A673 (cell line): ENCODE measurements at regions not wholly inside any gene's neighbourhood (a gene's known extent, or its start where the extent isn't known, plus 50 kb on each side); places are given as distances from the start of the nearest gene placed in this dataset.

Source experiments
- BruUV-seq: library from RNA; stranded (reverse); fragments of 400-500 nt; replicated peaks from 2 replicates; lab custom pipeline; 2021; lab: Mats Ljungman, UMichigan
- CTCF ChIA-PET: fragments of 300-600 bp; sonication (Branson Sonifier 250); formaldehyde crosslinking; loops from one replicate; lab custom pipeline; 2022; ENCODE audit warnings: antibody characterized with exemption; lab: Charles Lee
- POLR2A ChIA-PET: fragments of 300-600 bp; sonication (Branson Sonifier 250); formaldehyde crosslinking; loops from one replicate; lab custom pipeline; 2022; ENCODE audit warnings: antibody characterized with exemption; ENCODE audit not compliant: low non-redundant PET; lab: Charles Lee
- DNase-seq: peaks from one replicate; pipeline ENCODE4 v3.0.0-alpha.2; 2015; ENCODE audit warnings: low spot score
- H3K27ac ChIP-seq: fragments of 200-600 bp; sonication (generic); 2 replicates; pipeline ENCODE4 v1.5.1; 2016; ENCODE audit warnings: mixed run types, low read depth, mild to moderate bottlenecking, mixed read lengths, antibody characterized with exemption, low read length; ENCODE audit not compliant: poor library complexity, severe bottlenecking
- H3K27me3 ChIP-seq: fragments of 200-600 bp; sonication (generic); replicated peaks from 2 replicates; pipeline ENCODE4 v1.6.1; 2017; ENCODE audit warnings: mixed run types, low read depth, mild to moderate bottlenecking, mixed read lengths, antibody characterized with exemption, low read length; ENCODE audit not compliant: insufficient read depth, poor library complexity
- H3K36me3 ChIP-seq: fragments of 200-600 bp; sonication (generic); 2 replicates; pipeline ENCODE4 v1.6.1; 2016; ENCODE audit warnings: mixed run types, mild to moderate bottlenecking, mixed read lengths, antibody characterized with exemption, low read length; ENCODE audit not compliant: insufficient read depth, poor library complexity, severe bottlenecking
- H3K4me1 ChIP-seq: fragments of 200-600 bp; sonication (generic); 2 replicates; pipeline ENCODE4 v1.6.1; 2017; ENCODE audit warnings: mixed run types, mild to moderate bottlenecking, mixed read lengths, antibody characterized with exemption, low read length; ENCODE audit not compliant: insufficient read depth, poor library complexity, severe bottlenecking
- H3K4me3 ChIP-seq: fragments of 200-600 bp; sonication (generic); 2 replicates; pipeline ENCODE4 v1.5.1; 2016; ENCODE audit warnings: low read depth, mixed run types, mild to moderate bottlenecking, mixed read lengths, low read length; ENCODE audit not compliant: poor library complexity, severe bottlenecking
- H3K9me3 ChIP-seq: fragments of 200-600 bp; sonication (generic); 2 replicates; pipeline ENCODE4 v1.6.1; 2016; ENCODE audit warnings: mixed run types, low read depth, mild to moderate bottlenecking, mixed read lengths, antibody characterized with exemption, low read length; ENCODE audit not compliant: poor library complexity, severe bottlenecking
- CTCF ChIP-seq: fragments of 300-800, 200-600 bp; sonication (generic); conservative IDR thresholded peaks from 2 replicates; pipeline ENCODE4 v1.5.1; 2017; ENCODE audit warnings: low read depth, mild to moderate bottlenecking, antibody characterized with exemption, low read length, moderate library complexity, mixed read lengths
- EZH2 ChIP-seq: fragments of 200-600 bp; sonication (generic); IDR thresholded peaks from 2 replicates; pipeline ENCODE4 v1.6.1; 2017; ENCODE audit warnings: borderline replicate concordance, low read depth, mild to moderate bottlenecking, mixed read lengths, antibody characterized with exemption, low read length; ENCODE audit not compliant: poor library complexity, severe bottlenecking
- intact Hi-C: fragments of 100-400 bp; cut with micrococcal nuclease; formaldehyde crosslinking; loops from one replicate; pipeline ENCODE4 v1.10.0; 2022; ENCODE audit not compliant: unreplicated experiment

- intact Hi-C loops = no loop called here
- no TSS peak for BruUV-seq
- no peaks in the 10 kb centered on the region for H3K27me3 ChIP-seq
- no peak overlapping the region for H3K27ac ChIP-seq
- H3K9me3 ChIP-seq = no peaks in the 10 kb centered on the region
- CTCF ChIA-PET = no interaction called here
- H3K4me1 ChIP-seq = no peaks in the 10 kb centered on the region
- POLR2A ChIA-PET = interaction anchor here (1.2 kb wide), 1 partner anchor 96 kb away, joined by 3 read pairs; no protein-coding TSS in a partner anchor
- no peaks in the 10 kb centered on the region for H3K36me3 ChIP-seq
- DNase-seq = no peak
- no peak overlapping the region for H3K4me3 ChIP-seq
- no peak for TF ChIP-seq CTCF
- TF ChIP-seq EZH2 = no peak
These were observed 390.9 kb downstream of the TMEM114 start for GRCh38 chr16:8199390-8199789.

GRCh38 chr16:8194794-8195193 lies 395.5 kb downstream of the TMEM114 start:
- TF ChIP-seq CTCF (peak; percentile 55), EZH2 (no peak)
- H3K9me3 ChIP-seq = no peaks in the 10 kb centered on the region
- no peak overlapping the region for H3K4me3 ChIP-seq
- BruUV-seq = no TSS peak
- H3K27ac ChIP-seq = no peak overlapping the region
- H3K36me3 ChIP-seq = no peaks in the 10 kb centered on the region
- ChIA-PET POLR2A (no interaction called here), CTCF (no interaction called here)
- DNase-seq = no peak
- intact Hi-C loops = no loop called here
- H3K4me1 ChIP-seq = no peaks in the 10 kb centered on the region
- no peaks in the 10 kb centered on the region for H3K27me3 ChIP-seq

- CTCF ChIA-PET = no interaction called here
- no peak for DNase-seq
These were observed 401.5 kb downstream of the TMEM114 start for GRCh38 chr16:8188841-8189240.

More at GRCh38 chr16:8188841-8189240, 401.5 kb downstream of the TMEM114 start:
- POLR2A ChIA-PET = no interaction called here
- Histone ChIP-seq H3K4me3 (no peak overlapping the region), H3K36me3 (no peaks in the 10 kb centered on the region), H3K27me3 (no peaks in the 10 kb centered on the region), H3K9me3 (no peaks in the 10 kb centered on the region), H3K27ac (no peak overlapping the region), H3K4me1 (no peaks in the 10 kb centered on the region)
- no TSS peak for BruUV-seq
- intact Hi-C loops = no loop called here
- TF ChIP-seq CTCF (no peak), EZH2 (no peak)
